Neural cell (in vitro differentiated cells): ENCODE measurements at regions not wholly inside any gene's neighbourhood (a gene's known extent, or its start where the extent isn't known, plus 50 kb on each side); places are given as distances from the start of the nearest gene placed in this dataset.

Experiments
- H2AFZ ChIP-seq: fragments of 200-600, 300-800 bp; sonication (generic), shearing (Covaris generic); 2 replicates; pipeline ENCODE4 v1.6.0; 2014; ENCODE audit warnings: low read depth, mild to moderate bottlenecking, antibody characterized with exemption, low read length, moderate library complexity
- H3F3A ChIP-seq: fragments of 200-600 bp; shearing (Covaris generic); 2 replicates; pipeline ENCODE4 v1.6.1; 2016; ENCODE audit warnings: mild to moderate bottlenecking, moderate library complexity, mixed read lengths, antibody characterized with exemption, low read length; ENCODE audit not compliant: insufficient read depth, poor library complexity, severe bottlenecking
- H3K27ac ChIP-seq: fragments of 200-600, 300-800 bp; sonication (generic), shearing (Covaris generic); 2 replicates; pipeline ENCODE4 v1.5.1; 2014; ENCODE audit warnings: mild to moderate bottlenecking, low read length, moderate library complexity
- H3K27me3 ChIP-seq: fragments of 300-800, 200-600 bp; sonication (generic), shearing (Covaris generic); 2 replicates; pipeline ENCODE4 v1.6.0; 2014; ENCODE audit warnings: mild to moderate bottlenecking, low read depth, low read length, moderate library complexity; ENCODE audit not compliant: insufficient read depth
- H3K36me3 ChIP-seq: fragments of 300-800, 200-600 bp; sonication (generic), shearing (Covaris generic); 2 replicates; pipeline ENCODE4 v1.5.1; 2014; ENCODE audit warnings: mild to moderate bottlenecking, antibody characterized with exemption, low read length, moderate library complexity; ENCODE audit not compliant: insufficient read depth
- H3K4me2 ChIP-seq: fragments of 300-800, 200-600 bp; sonication (generic), shearing (Covaris generic); 2 replicates; pipeline ENCODE4 v1.6.0; 2014; ENCODE audit warnings: mild to moderate bottlenecking, low read length
- H3K4me3 ChIP-seq: fragments of 300-800, 200-600 bp; sonication (generic), shearing (Covaris generic); 2 replicates; pipeline ENCODE4 v1.5.1; 2014; ENCODE audit warnings: mild to moderate bottlenecking, low read length, moderate library complexity
- H3K79me2 ChIP-seq: fragments of 200-600 bp; shearing (Covaris generic); replicated peaks from 2 replicates; pipeline ENCODE4 v1.6.0; 2014; ENCODE audit warnings: mild to moderate bottlenecking, low read length, moderate library complexity; ENCODE audit not compliant: insufficient read depth
- H3K9ac ChIP-seq: fragments of 300-800, 200-600 bp; sonication (generic), shearing (Covaris generic); 2 replicates; pipeline ENCODE4 v1.6.1; 2016; ENCODE audit warnings: mild to moderate bottlenecking, low read length, mixed read lengths
- H3K9me2 ChIP-seq: fragments of 200-600 bp; shearing (Covaris generic); 2 replicates; pipeline ENCODE4 v1.6.1; 2016; ENCODE audit warnings: mild to moderate bottlenecking, low read length, mixed read lengths; ENCODE audit not compliant: insufficient read depth
- H3K9me3 ChIP-seq: fragments of 200-600, 300-800 bp; sonication (generic), shearing (Covaris generic); 2 replicates; pipeline ENCODE4 v1.6.1; 2016; ENCODE audit warnings: mild to moderate bottlenecking, mixed run types, low read length, moderate library complexity, mixed read lengths
- H4K20me1 ChIP-seq: fragments of 200-600 bp; shearing (Covaris generic); 2 replicates; pipeline ENCODE4 v1.6.1; 2016; ENCODE audit warnings: mild to moderate bottlenecking, mixed run types; ENCODE audit not compliant: insufficient read depth
- EP300 ChIP-seq: fragments of 450-650 bp; conservative IDR thresholded peaks from 2 replicates; pipeline ENCODE4 v1.6.1; 2014; ENCODE audit warnings: antibody characterized with exemption, mild to moderate bottlenecking, moderate library complexity; ENCODE audit not compliant: poor library complexity, severe bottlenecking
- EZH2 ChIP-seq: fragments of 200-600, 300-800 bp; shearing (Covaris generic), sonication (generic); IDR thresholded peaks from 2 replicates; pipeline ENCODE4 v1.6.1; 2014; ENCODE audit warnings: antibody characterized with exemption, low read length, borderline replicate concordance, mild to moderate bottlenecking; ENCODE audit not compliant: insufficient read depth, poor library complexity, severe bottlenecking
- MXI1 ChIP-seq: fragments of 450-650 bp; conservative IDR thresholded peaks from 2 replicates; pipeline ENCODE4 v1.6.1; 2014; ENCODE audit warnings: antibody characterized with exemption, mild to moderate bottlenecking; ENCODE audit not compliant: poor library complexity, severe bottlenecking
- POLR2AphosphoS5 ChIP-seq: IDR thresholded peaks from 2 replicates; pipeline ENCODE4 v1.6.1; 2012
- RAD21 ChIP-seq: fragments of 450-650 bp; conservative IDR thresholded peaks from 2 replicates; pipeline ENCODE4 v1.6.1; 2014; ENCODE audit warnings: antibody characterized with exemption, mild to moderate bottlenecking, moderate library complexity
- SMC3 ChIP-seq: fragments of 450-650 bp; conservative IDR thresholded peaks from 2 replicates; pipeline ENCODE4 v1.6.1; 2014; ENCODE audit warnings: antibody characterized with exemption, mild to moderate bottlenecking, moderate library complexity; ENCODE audit not compliant: poor library complexity
- TAF1 ChIP-seq: IDR thresholded peaks from 2 replicates; pipeline ENCODE4 v1.6.1; 2012; ENCODE audit warnings: low read depth
- TF ChIP-seq, protein P1 (sequence below): fragments of 450-650 bp; IDR thresholded peaks from 2 replicates; pipeline ENCODE4 v1.5.1; 2014; ENCODE audit warnings: antibody characterized with exemption, mild to moderate bottlenecking, moderate library complexity; ENCODE audit not compliant: poor library complexity, severe bottlenecking
- TF ChIP-seq, protein P2 (sequence below): IDR thresholded peaks from 2 replicates; pipeline ENCODE4 v1.6.1; 2012; ENCODE audit warnings: borderline replicate concordance

DNA sequence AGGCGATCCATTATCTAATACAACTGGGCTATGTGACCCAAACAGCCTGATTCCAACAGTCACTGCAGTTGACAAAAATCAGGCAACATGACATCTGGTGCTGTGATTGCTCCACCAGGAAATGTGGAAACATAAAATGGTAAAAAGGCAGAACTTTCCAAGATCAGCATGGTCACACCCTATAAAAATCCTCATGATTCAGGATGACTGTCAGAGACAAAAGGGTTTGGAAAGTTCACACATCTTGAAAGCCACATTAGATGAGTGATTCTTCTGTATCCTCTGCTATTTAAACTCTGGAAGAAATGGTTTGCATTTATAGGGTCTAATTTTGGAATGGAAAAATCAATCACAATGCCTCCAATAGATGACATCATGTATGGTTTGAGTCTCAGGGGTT is 662.6 kb upstream of the IGFBP3 start:
- H3K9ac ChIP-seq = no peak overlapping the region
- H3K27me3 ChIP-seq = no peaks in the 10 kb centered on the region
- no peaks in the 10 kb centered on the region for H3K79me2 ChIP-seq
- no peaks in the 10 kb centered on the region for H3K9me2 ChIP-seq
- H3F3A ChIP-seq = no peaks in the 10 kb centered on the region
- no peak overlapping the region for H2AFZ ChIP-seq
- H3K36me3 ChIP-seq = no peaks in the 10 kb centered on the region
- TF ChIP-seq, protein P1, sequence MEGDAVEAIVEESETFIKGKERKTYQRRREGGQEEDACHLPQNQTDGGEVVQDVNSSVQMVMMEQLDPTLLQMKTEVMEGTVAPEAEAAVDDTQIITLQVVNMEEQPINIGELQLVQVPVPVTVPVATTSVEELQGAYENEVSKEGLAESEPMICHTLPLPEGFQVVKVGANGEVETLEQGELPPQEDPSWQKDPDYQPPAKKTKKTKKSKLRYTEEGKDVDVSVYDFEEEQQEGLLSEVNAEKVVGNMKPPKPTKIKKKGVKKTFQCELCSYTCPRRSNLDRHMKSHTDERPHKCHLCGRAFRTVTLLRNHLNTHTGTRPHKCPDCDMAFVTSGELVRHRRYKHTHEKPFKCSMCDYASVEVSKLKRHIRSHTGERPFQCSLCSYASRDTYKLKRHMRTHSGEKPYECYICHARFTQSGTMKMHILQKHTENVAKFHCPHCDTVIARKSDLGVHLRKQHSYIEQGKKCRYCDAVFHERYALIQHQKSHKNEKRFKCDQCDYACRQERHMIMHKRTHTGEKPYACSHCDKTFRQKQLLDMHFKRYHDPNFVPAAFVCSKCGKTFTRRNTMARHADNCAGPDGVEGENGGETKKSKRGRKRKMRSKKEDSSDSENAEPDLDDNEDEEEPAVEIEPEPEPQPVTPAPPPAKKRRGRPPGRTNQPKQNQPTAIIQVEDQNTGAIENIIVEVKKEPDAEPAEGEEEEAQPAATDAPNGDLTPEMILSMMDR = no peak
- TF ChIP-seq TAF1 (no peak), POLR2AphosphoS5 (no peak), RAD21 (no peak), SMC3 (no peak), MXI1 (no peak), EZH2 (no peak), EP300 (no peak)
- TF ChIP-seq, protein P2, sequence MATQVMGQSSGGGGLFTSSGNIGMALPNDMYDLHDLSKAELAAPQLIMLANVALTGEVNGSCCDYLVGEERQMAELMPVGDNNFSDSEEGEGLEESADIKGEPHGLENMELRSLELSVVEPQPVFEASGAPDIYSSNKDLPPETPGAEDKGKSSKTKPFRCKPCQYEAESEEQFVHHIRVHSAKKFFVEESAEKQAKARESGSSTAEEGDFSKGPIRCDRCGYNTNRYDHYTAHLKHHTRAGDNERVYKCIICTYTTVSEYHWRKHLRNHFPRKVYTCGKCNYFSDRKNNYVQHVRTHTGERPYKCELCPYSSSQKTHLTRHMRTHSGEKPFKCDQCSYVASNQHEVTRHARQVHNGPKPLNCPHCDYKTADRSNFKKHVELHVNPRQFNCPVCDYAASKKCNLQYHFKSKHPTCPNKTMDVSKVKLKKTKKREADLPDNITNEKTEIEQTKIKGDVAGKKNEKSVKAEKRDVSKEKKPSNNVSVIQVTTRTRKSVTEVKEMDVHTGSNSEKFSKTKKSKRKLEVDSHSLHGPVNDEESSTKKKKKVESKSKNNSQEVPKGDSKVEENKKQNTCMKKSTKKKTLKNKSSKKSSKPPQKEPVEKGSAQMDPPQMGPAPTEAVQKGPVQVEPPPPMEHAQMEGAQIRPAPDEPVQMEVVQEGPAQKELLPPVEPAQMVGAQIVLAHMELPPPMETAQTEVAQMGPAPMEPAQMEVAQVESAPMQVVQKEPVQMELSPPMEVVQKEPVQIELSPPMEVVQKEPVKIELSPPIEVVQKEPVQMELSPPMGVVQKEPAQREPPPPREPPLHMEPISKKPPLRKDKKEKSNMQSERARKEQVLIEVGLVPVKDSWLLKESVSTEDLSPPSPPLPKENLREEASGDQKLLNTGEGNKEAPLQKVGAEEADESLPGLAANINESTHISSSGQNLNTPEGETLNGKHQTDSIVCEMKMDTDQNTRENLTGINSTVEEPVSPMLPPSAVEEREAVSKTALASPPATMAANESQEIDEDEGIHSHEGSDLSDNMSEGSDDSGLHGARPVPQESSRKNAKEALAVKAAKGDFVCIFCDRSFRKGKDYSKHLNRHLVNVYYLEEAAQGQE = no peak
- no peaks in the 10 kb centered on the region for H4K20me1 ChIP-seq
- no peak overlapping the region for H3K27ac ChIP-seq
- H3K4me2 ChIP-seq = no peak overlapping the region
- H3K9me3 ChIP-seq = no peaks in the 10 kb centered on the region
- no peak overlapping the region for H3K4me3 ChIP-seq

DNA sequence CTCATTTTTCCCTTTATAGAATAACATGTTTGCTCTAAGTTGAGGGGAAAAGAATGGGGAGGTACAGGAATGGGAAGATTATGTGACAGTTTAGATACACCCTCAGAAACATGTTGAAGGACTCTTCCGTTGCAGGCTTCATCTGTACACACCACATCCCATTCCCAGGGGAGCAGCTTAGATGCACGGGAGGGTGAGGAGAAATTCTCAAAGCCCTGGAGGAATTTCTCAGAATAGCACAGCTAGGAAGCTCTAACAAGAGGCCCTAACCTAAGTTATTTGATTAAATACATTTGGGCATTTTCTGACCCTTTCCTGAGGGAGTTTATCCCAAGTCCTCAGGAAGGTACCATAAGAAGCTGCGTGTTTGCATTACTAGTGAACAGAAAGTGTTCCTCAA is 660.2 kb upstream of the IGFBP3 start:
- H3K79me2 ChIP-seq = no peaks in the 10 kb centered on the region
- H3K4me2 ChIP-seq = no peak overlapping the region
- no peaks in the 10 kb centered on the region for H4K20me1 ChIP-seq
- no peaks in the 10 kb centered on the region for H3F3A ChIP-seq
- no peaks in the 10 kb centered on the region for H3K9me3 ChIP-seq
- TF ChIP-seq SMC3 = no peak
- no peak for TF ChIP-seq RAD21
- TF ChIP-seq EZH2 = no peak
- no peak for TF ChIP-seq TAF1
- TF ChIP-seq EP300 = no peak
- TF ChIP-seq POLR2AphosphoS5 = no peak
- TF ChIP-seq, protein P1 = no peak
- TF ChIP-seq MXI1 = no peak
- TF ChIP-seq, protein P2 = no peak
- no peak overlapping the region for H3K9ac ChIP-seq
- H3K27me3 ChIP-seq = no peaks in the 10 kb centered on the region
- no peaks in the 10 kb centered on the region for H3K9me2 ChIP-seq
- no peak overlapping the region for H3K27ac ChIP-seq
- no peak overlapping the region for H2AFZ ChIP-seq
- H3K4me3 ChIP-seq = no peak overlapping the region
- no peaks in the 10 kb centered on the region for H3K36me3 ChIP-seq
